ENCODE measurements at regions not wholly inside any gene's neighbourhood (a gene's known extent, or its start where the extent isn't known, plus 50 kb on each side); places are given as distances from the start of the nearest gene placed in this dataset.

DNA sequence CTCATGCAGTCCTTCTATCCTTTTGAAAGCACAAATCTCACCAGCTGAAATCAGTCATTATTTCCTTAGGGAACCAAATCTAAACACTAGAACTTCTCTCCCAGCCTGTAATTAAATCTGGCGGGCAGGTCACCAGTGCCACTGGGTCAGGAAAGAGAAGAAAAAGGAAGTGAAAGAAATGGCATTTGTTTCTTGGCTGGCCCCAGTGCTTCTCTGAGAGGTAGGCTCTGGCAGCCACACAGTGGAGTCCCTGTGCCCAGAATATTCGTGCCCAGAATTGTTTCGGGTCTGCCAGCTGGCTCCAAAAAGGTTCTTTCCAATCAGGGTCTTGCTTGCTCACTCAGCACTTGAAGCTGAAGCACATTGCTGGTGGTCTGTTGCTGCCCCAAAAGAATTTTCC is 133.9 kb upstream of the MTAP start:
- TF ChIP-seq, protein P1, sequence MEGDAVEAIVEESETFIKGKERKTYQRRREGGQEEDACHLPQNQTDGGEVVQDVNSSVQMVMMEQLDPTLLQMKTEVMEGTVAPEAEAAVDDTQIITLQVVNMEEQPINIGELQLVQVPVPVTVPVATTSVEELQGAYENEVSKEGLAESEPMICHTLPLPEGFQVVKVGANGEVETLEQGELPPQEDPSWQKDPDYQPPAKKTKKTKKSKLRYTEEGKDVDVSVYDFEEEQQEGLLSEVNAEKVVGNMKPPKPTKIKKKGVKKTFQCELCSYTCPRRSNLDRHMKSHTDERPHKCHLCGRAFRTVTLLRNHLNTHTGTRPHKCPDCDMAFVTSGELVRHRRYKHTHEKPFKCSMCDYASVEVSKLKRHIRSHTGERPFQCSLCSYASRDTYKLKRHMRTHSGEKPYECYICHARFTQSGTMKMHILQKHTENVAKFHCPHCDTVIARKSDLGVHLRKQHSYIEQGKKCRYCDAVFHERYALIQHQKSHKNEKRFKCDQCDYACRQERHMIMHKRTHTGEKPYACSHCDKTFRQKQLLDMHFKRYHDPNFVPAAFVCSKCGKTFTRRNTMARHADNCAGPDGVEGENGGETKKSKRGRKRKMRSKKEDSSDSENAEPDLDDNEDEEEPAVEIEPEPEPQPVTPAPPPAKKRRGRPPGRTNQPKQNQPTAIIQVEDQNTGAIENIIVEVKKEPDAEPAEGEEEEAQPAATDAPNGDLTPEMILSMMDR (IDR thresholded peaks at IDR 0.05; ENCODE audit: low read depth, low read length, missing input control), result no peak
- TF ChIP-seq, protein P2, sequence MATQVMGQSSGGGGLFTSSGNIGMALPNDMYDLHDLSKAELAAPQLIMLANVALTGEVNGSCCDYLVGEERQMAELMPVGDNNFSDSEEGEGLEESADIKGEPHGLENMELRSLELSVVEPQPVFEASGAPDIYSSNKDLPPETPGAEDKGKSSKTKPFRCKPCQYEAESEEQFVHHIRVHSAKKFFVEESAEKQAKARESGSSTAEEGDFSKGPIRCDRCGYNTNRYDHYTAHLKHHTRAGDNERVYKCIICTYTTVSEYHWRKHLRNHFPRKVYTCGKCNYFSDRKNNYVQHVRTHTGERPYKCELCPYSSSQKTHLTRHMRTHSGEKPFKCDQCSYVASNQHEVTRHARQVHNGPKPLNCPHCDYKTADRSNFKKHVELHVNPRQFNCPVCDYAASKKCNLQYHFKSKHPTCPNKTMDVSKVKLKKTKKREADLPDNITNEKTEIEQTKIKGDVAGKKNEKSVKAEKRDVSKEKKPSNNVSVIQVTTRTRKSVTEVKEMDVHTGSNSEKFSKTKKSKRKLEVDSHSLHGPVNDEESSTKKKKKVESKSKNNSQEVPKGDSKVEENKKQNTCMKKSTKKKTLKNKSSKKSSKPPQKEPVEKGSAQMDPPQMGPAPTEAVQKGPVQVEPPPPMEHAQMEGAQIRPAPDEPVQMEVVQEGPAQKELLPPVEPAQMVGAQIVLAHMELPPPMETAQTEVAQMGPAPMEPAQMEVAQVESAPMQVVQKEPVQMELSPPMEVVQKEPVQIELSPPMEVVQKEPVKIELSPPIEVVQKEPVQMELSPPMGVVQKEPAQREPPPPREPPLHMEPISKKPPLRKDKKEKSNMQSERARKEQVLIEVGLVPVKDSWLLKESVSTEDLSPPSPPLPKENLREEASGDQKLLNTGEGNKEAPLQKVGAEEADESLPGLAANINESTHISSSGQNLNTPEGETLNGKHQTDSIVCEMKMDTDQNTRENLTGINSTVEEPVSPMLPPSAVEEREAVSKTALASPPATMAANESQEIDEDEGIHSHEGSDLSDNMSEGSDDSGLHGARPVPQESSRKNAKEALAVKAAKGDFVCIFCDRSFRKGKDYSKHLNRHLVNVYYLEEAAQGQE (IDR thresholded peaks at IDR 0.05), result no peak
- TF ChIP-seq FOXA1 (IDR thresholded peaks at IDR 0.05) (no peak), JUND (IDR thresholded peaks at IDR 0.05) (no peak), RAD21 (IDR thresholded peaks at IDR 0.05) (no peak), TAF1 (conservative IDR thresholded peaks at IDR 0.05) (no peak), FOXA2 (IDR thresholded peaks at IDR 0.05) (no peak), EGR1 (IDR thresholded peaks at IDR 0.05; ENCODE audit: low read depth in 2 of 2) (no peak), YY1 (IDR thresholded peaks at IDR 0.05) (no peak)
- TF ChIP-seq, protein P3, sequence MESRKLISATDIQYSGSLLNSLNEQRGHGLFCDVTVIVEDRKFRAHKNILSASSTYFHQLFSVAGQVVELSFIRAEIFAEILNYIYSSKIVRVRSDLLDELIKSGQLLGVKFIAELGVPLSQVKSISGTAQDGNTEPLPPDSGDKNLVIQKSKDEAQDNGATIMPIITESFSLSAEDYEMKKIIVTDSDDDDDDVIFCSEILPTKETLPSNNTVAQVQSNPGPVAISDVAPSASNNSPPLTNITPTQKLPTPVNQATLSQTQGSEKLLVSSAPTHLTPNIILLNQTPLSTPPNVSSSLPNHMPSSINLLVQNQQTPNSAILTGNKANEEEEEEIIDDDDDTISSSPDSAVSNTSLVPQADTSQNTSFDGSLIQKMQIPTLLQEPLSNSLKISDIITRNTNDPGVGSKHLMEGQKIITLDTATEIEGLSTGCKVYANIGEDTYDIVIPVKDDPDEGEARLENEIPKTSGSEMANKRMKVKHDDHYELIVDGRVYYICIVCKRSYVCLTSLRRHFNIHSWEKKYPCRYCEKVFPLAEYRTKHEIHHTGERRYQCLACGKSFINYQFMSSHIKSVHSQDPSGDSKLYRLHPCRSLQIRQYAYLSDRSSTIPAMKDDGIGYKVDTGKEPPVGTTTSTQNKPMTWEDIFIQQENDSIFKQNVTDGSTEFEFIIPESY (IDR thresholded peaks at IDR 0.05), result no peak
- TF ChIP-seq, protein P4, sequence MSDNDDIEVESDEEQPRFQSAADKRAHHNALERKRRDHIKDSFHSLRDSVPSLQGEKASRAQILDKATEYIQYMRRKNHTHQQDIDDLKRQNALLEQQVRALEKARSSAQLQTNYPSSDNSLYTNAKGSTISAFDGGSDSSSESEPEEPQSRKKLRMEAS (IDR thresholded peaks at IDR 0.05), result no peak

All from liver (tissue), 3 donors.